SK-N-SH (cell line): ENCODE measurements at regions not wholly inside any gene's neighbourhood (a gene's known extent, or its start where the extent isn't known, plus 50 kb on each side); places are given as distances from the start of the nearest gene placed in this dataset.

Experiments
- CTCF ChIA-PET: fragments of 300-600, 350-600 bp; formaldehyde crosslinking; extraction: SDS; loops from one replicate; lab custom pipeline; 2021; lab: Yijun Ruan, JAX
- POLR2A ChIA-PET: fragments of 350-600 bp; sonication (Branson Sonifier 250); formaldehyde crosslinking; extraction: SDS; loops from one replicate; lab custom pipeline; 2020; ENCODE audit warnings: antibody characterized with exemption, inconsistent platforms; lab: Yijun Ruan, JAX
- DNase-seq: peaks from one replicate; pipeline ENCODE4 v3.0.0; 2012
- H2AFZ ChIP-seq: fragments of 200-600 bp; sonication (generic); 2 replicates; pipeline ENCODE4 v1.8.1; 2016; ENCODE audit warnings: antibody characterized with exemption, mild to moderate bottlenecking, low read depth
- H3F3A ChIP-seq: fragments of 200-600 bp; sonication (generic); replicated peaks from 2 replicates; pipeline ENCODE3; 2016; ENCODE audit warnings: antibody characterized with exemption, mild to moderate bottlenecking; ENCODE audit not compliant: insufficient read depth
- H3K27ac ChIP-seq, 2 experiments: fragments of 200-500 bp in 1 of 2; fragments of 200-600 bp in 1 of 2; sonication (Bioruptor generic) in 1 of 2; sonication (generic), shearing (Covaris generic) in 1 of 2; 2 replicates each; pipeline versions ENCODE4 v1.5.1 to v1.6.1; 2014 to 2016; ENCODE audit warnings: low read depth in 2 of 2, inconsistent platforms in 1 of 2, low read length in 1 of 2, mild to moderate bottlenecking in 1 of 2, mixed read lengths in 1 of 2
- H3K27me3 ChIP-seq: fragments of 200-600 bp; sonication (generic), shearing (Covaris generic); 2 replicates; pipeline ENCODE4 v1.6.1; 2016; ENCODE audit warnings: mixed run types; ENCODE audit not compliant: insufficient read depth
- H3K36me3 ChIP-seq, 2 experiments: fragments of 200-500 bp in 1 of 2; fragments of 200-600 bp in 1 of 2; sonication (Bioruptor generic) in 1 of 2; sonication (generic) in 1 of 2; replicated peaks in 1 of 2; 2 replicates each; pipeline versions ENCODE3 to v1.5.1; 2014 to 2016; ENCODE audit warnings: low read length in 1 of 2, mild to moderate bottlenecking in 1 of 2; ENCODE audit not compliant: insufficient read depth in 2 of 2, control insufficient read depth in 1 of 2
- H3K4me1 ChIP-seq, 2 experiments: fragments of 200-500 bp in 1 of 2; fragments of 200-600 bp in 1 of 2; sonication (Bioruptor generic) in 1 of 2; sonication (generic), shearing (Covaris generic) in 1 of 2; 2 replicates each; pipeline versions ENCODE4 v1.5.1 to v1.6.1; 2014 to 2016; ENCODE audit warnings: low read depth in 1 of 2, low read length in 1 of 2, mixed run types in 1 of 2; ENCODE audit not compliant: insufficient read depth in 2 of 2, control insufficient read depth in 1 of 2
- H3K4me2 ChIP-seq: fragments of 200-600 bp; sonication (generic), shearing (Covaris generic); 2 replicates; pipeline ENCODE4 v1.6.1; 2017; ENCODE audit warnings: mixed run types
- H3K4me3 ChIP-seq, 2 experiments: fragments of 200-500 bp in 1 of 2; fragments of 200-600 bp in 1 of 2; sonication (Bioruptor generic) in 1 of 2; sonication (generic), shearing (Covaris generic) in 1 of 2; 2 replicates each; pipeline versions ENCODE4 v1.5.1 to v1.8.1; 2014 to 2016; ENCODE audit warnings: low read depth in 2 of 2, inconsistent platforms in 1 of 2, low read length in 1 of 2, mild to moderate bottlenecking in 1 of 2, mixed read lengths in 1 of 2, moderate library complexity in 1 of 2
- H3K79me2 ChIP-seq: fragments of 200-600 bp; sonication (generic); 2 replicates; pipeline ENCODE4 v1.8.1; 2017; ENCODE audit warnings: mild to moderate bottlenecking; ENCODE audit not compliant: insufficient read depth
- H3K9ac ChIP-seq: fragments of 200-600 bp; sonication (generic); 2 replicates; pipeline ENCODE4 v1.6.1; 2017; ENCODE audit warnings: mixed run types
- H3K9me2 ChIP-seq: fragments of 200-600 bp; sonication (generic); 2 replicates; pipeline ENCODE4 v1.6.1; 2017; ENCODE audit warnings: mixed run types
- H3K9me3 ChIP-seq: fragments of 200-600 bp; sonication (generic); 2 replicates; pipeline ENCODE4 v1.6.1; 2017; ENCODE audit warnings: mixed run types, mild to moderate bottlenecking, moderate library complexity
- H4K20me1 ChIP-seq: fragments of 200-600 bp; sonication (generic); 2 replicates; pipeline ENCODE4 v1.6.1; 2017; ENCODE audit warnings: mild to moderate bottlenecking, mixed run types; ENCODE audit not compliant: insufficient read depth
- CHD2 ChIP-seq: fragments of 150-350 bp; IDR thresholded peaks from 2 replicates; pipeline ENCODE4 v1.6.1; 2018; ENCODE audit warnings: low read length; ENCODE audit not compliant: partially characterized antibody
- ELF1 ChIP-seq: IDR thresholded peaks from 2 replicates; pipeline ENCODE4 v1.4.0; 2012
- EP300 ChIP-seq, 2 experiments: IDR thresholded peaks; 2 replicates each; pipeline versions ENCODE4 v1.4.0 to v1.6.1; 2012; ENCODE audit warnings: borderline replicate concordance in 1 of 2, low read depth in 1 of 2, low read length in 1 of 2
- FOSL2 ChIP-seq: IDR thresholded peaks from 2 replicates; pipeline ENCODE4 v1.4.0; 2012; ENCODE audit warnings: low read depth, mild to moderate bottlenecking, moderate library complexity, borderline replicate concordance
- FOXJ3 ChIP-seq: sonication (generic); formaldehyde crosslinking; IDR thresholded peaks from 2 replicates; pipeline ENCODE4 v1.5.1; 2020; ENCODE audit warnings: mild to moderate bottlenecking, missing genetic modification reagents
- FOXM1 ChIP-seq: IDR thresholded peaks from 2 replicates; pipeline ENCODE4 v1.4.0; 2012; ENCODE audit warnings: low read depth, mild to moderate bottlenecking
- GABPA ChIP-seq: IDR thresholded peaks from 2 replicates; pipeline ENCODE4 v1.4.0; 2012; ENCODE audit warnings: low read depth, mild to moderate bottlenecking
- JUND ChIP-seq: IDR thresholded peaks from 2 replicates; pipeline ENCODE4 v1.4.0; 2012
- NFIC ChIP-seq: IDR thresholded peaks from 2 replicates; pipeline ENCODE4 v1.4.0; 2012; ENCODE audit warnings: borderline replicate concordance
- POLR2AphosphoS5 ChIP-seq: IDR thresholded peaks from 2 replicates; pipeline ENCODE4 v1.6.1; 2012; ENCODE audit warnings: low read depth, low read length
- RFX5 ChIP-seq: IDR thresholded peaks from 2 replicates; pipeline ENCODE4 v1.6.1; 2012; ENCODE audit warnings: mild to moderate bottlenecking, improper control_type of control experiment, low read length
- SIN3A ChIP-seq: IDR thresholded peaks from 2 replicates; pipeline ENCODE4 v1.6.1; 2012; ENCODE audit warnings: low read depth, mild to moderate bottlenecking, low read length, moderate library complexity, borderline replicate concordance
- TAF1 ChIP-seq: IDR thresholded peaks from 2 replicates; pipeline ENCODE4 v1.6.1; 2012; ENCODE audit warnings: low read depth, mild to moderate bottlenecking, low read length, moderate library complexity, borderline replicate concordance
- TCF12 ChIP-seq: IDR thresholded peaks from 2 replicates; pipeline ENCODE4 v1.4.0; 2012
- TEAD4 ChIP-seq: IDR thresholded peaks from 2 replicates; pipeline ENCODE4 v1.4.0; 2012; ENCODE audit warnings: mild to moderate bottlenecking, borderline replicate concordance; ENCODE audit not compliant: insufficient read depth
- YY1 ChIP-seq: IDR thresholded peaks from 2 replicates; pipeline ENCODE4 v1.4.0; 2012; ENCODE audit warnings: low read depth, mild to moderate bottlenecking
- WGBS: methylation state at CpG from one replicate; pipeline ENCODE4 v1.1.6; 2017; ENCODE audit warnings: low lambda C conversion rate; 5-methylcytosine and 5-hydroxymethylcytosine counted together
- TF ChIP-seq, protein P1 (sequence below): IDR thresholded peaks from 2 replicates; pipeline ENCODE4; 2012
- TF ChIP-seq, protein P2 (sequence below): IDR thresholded peaks from 2 replicates; pipeline ENCODE4 v1.4.0; 2012; ENCODE audit warnings: low read depth, borderline replicate concordance
- TF ChIP-seq, protein P3 (sequence below): fragments of 150-350 bp; IDR thresholded peaks from 2 replicates; pipeline ENCODE4 v1.6.1; 2017; ENCODE audit warnings: antibody characterized with exemption, low read length, low read depth, borderline replicate concordance
- TF ChIP-seq, protein P4 (sequence below): IDR thresholded peaks from 2 replicates; pipeline ENCODE4 v1.6.1; 2012; ENCODE audit warnings: mild to moderate bottlenecking, low read depth, low read length, moderate library complexity
- TF ChIP-seq, protein P5 (sequence below): IDR thresholded peaks from 2 replicates; pipeline ENCODE4 v1.4.0; 2012; ENCODE audit warnings: low read depth

- no peak for DNase-seq
- POLR2A ChIA-PET = no interaction called here
- H3K36me3 ChIP-seq = no peaks in the 10 kb centered on the region
- no peak overlapping the region for H3K4me2 ChIP-seq
- no peak overlapping the region for H2AFZ ChIP-seq
- no peaks in the 10 kb centered on the region for H3K27me3 ChIP-seq
- no peaks in the 10 kb centered on the region for H4K20me1 ChIP-seq
- no peaks in the 10 kb centered on the region; a peak in 1 of 4 replicates for H3K4me1 ChIP-seq
- no peak overlapping the region; the same call in 1 of the 2 replicates for H3K9ac ChIP-seq
- no peaks in the 10 kb centered on the region for H3K79me2 ChIP-seq
- 8% methylated on average over 2 of the region's 2 CpGs for WGBS
- no peak overlapping the region for H3K4me3 ChIP-seq
- H3F3A ChIP-seq = no peaks in the 10 kb centered on the region
- no peaks in the 10 kb centered on the region for H3K9me2 ChIP-seq
- H3K27ac ChIP-seq = peak overlapping the region in 1 of 2 experiments; percentile 65; a peak in 2 of 4 replicates
- no peaks in the 10 kb centered on the region for H3K9me3 ChIP-seq
- TF ChIP-seq FOXJ3 (no peak), SIN3A (no peak), POLR2AphosphoS5 (no peak), NFIC (peak; percentile 69), TAF1 (no peak), TEAD4 (peak; percentile 22; the same call in 1 of the 2 replicates), RFX5 (no peak), TCF12 (peak; percentile 69), ELF1 (no peak), FOXM1 (no peak), EP300 (IDR thresholded peaks at IDR 0.05; ENCODE audit: borderline replicate concordance in 1 of 2, low read depth in 1 of 2, low read length in 1 of 2) (peak in 1 of 2 experiments; percentile 43; a peak in 1 of 4 replicates), YY1 (no peak), FOSL2 (peak; percentile 59; the same call in 1 of the 2 replicates), CHD2 (no peak), GABPA (no peak), JUND (peak; percentile 45)
- TF ChIP-seq, protein P1, sequence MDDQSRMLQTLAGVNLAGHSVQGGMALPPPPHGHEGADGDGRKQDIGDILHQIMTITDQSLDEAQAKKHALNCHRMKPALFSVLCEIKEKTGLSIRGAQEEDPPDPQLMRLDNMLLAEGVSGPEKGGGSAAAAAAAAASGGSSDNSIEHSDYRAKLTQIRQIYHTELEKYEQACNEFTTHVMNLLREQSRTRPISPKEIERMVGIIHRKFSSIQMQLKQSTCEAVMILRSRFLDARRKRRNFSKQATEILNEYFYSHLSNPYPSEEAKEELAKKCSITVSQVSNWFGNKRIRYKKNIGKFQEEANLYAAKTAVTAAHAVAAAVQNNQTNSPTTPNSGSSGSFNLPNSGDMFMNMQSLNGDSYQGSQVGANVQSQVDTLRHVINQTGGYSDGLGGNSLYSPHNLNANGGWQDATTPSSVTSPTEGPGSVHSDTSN = peak; percentile 24; the same call in 1 of the 2 replicates
- TF ChIP-seq, protein P2, sequence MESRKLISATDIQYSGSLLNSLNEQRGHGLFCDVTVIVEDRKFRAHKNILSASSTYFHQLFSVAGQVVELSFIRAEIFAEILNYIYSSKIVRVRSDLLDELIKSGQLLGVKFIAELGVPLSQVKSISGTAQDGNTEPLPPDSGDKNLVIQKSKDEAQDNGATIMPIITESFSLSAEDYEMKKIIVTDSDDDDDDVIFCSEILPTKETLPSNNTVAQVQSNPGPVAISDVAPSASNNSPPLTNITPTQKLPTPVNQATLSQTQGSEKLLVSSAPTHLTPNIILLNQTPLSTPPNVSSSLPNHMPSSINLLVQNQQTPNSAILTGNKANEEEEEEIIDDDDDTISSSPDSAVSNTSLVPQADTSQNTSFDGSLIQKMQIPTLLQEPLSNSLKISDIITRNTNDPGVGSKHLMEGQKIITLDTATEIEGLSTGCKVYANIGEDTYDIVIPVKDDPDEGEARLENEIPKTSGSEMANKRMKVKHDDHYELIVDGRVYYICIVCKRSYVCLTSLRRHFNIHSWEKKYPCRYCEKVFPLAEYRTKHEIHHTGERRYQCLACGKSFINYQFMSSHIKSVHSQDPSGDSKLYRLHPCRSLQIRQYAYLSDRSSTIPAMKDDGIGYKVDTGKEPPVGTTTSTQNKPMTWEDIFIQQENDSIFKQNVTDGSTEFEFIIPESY = no peak
- TF ChIP-seq, protein P3, sequence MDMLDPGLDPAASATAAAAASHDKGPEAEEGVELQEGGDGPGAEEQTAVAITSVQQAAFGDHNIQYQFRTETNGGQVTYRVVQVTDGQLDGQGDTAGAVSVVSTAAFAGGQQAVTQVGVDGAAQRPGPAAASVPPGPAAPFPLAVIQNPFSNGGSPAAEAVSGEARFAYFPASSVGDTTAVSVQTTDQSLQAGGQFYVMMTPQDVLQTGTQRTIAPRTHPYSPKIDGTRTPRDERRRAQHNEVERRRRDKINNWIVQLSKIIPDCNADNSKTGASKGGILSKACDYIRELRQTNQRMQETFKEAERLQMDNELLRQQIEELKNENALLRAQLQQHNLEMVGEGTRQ = no peak
- TF ChIP-seq, protein P4, sequence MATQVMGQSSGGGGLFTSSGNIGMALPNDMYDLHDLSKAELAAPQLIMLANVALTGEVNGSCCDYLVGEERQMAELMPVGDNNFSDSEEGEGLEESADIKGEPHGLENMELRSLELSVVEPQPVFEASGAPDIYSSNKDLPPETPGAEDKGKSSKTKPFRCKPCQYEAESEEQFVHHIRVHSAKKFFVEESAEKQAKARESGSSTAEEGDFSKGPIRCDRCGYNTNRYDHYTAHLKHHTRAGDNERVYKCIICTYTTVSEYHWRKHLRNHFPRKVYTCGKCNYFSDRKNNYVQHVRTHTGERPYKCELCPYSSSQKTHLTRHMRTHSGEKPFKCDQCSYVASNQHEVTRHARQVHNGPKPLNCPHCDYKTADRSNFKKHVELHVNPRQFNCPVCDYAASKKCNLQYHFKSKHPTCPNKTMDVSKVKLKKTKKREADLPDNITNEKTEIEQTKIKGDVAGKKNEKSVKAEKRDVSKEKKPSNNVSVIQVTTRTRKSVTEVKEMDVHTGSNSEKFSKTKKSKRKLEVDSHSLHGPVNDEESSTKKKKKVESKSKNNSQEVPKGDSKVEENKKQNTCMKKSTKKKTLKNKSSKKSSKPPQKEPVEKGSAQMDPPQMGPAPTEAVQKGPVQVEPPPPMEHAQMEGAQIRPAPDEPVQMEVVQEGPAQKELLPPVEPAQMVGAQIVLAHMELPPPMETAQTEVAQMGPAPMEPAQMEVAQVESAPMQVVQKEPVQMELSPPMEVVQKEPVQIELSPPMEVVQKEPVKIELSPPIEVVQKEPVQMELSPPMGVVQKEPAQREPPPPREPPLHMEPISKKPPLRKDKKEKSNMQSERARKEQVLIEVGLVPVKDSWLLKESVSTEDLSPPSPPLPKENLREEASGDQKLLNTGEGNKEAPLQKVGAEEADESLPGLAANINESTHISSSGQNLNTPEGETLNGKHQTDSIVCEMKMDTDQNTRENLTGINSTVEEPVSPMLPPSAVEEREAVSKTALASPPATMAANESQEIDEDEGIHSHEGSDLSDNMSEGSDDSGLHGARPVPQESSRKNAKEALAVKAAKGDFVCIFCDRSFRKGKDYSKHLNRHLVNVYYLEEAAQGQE = no peak
- TF ChIP-seq, protein P5, sequence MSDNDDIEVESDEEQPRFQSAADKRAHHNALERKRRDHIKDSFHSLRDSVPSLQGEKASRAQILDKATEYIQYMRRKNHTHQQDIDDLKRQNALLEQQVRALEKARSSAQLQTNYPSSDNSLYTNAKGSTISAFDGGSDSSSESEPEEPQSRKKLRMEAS = peak; percentile 77
- CTCF ChIA-PET = no interaction called here
Measured at GRCh38 chr3:99108508-99108907, 207.0 kb upstream of the DCBLD2 start.
